ENCODE measurements at regions not wholly inside any gene's neighbourhood (a gene's known extent, or its start where the extent isn't known, plus 50 kb on each side); places are given as distances from the start of the nearest gene placed in this dataset.

GRCh38 chr7:39891894-39892293, 58.2 kb upstream of the CDK13 start:
- no peak for TF ChIP-seq CTCF (IDR thresholded peaks at IDR 0.05; ENCODE audit: extremely low read depth in 1 of 2, insufficient read depth in 1 of 2, low read depth in 1 of 2, low read length in 2 of 2)
- TF ChIP-seq EZH2 (IDR thresholded peaks at IDR 0.05; ENCODE audit: borderline replicate concordance, low read depth, low read length, severe bottlenecking): no peak

Measured in endothelial cell of umbilical vein (primary cell).